MG63 (cell line): ENCODE measurements at regions not wholly inside any gene's neighbourhood (a gene's known extent, or its start where the extent isn't known, plus 50 kb on each side); places are given as distances from the start of the nearest gene placed in this dataset.

Experiments
- DNase-seq: peaks from one replicate; pipeline ENCODE4 v3.0.0-alpha.2; 2020
- H3K27me3 ChIP-seq: fragments of 250-450 bp; sonication (Bioruptor Pico); 2 replicates; pipeline ENCODE4 v1.5.1; 2020; ENCODE audit warnings: mild to moderate bottlenecking, moderate library complexity
- H3K36me3 ChIP-seq: fragments of 250-450 bp; sonication (Bioruptor Pico); 2 replicates; pipeline ENCODE4 v1.5.1; 2020; ENCODE audit warnings: mild to moderate bottlenecking, moderate library complexity
- H3K4me3 ChIP-seq: fragments of 250-450 bp; sonication (Bioruptor Pico); 2 replicates; pipeline ENCODE4 v1.5.1; 2020; ENCODE audit warnings: mild to moderate bottlenecking, moderate library complexity
- H3K9me3 ChIP-seq: fragments of 250-450 bp; sonication (Bioruptor Pico); 2 replicates; pipeline ENCODE4 v1.5.1; 2020; ENCODE audit warnings: mild to moderate bottlenecking, moderate library complexity

DNA sequence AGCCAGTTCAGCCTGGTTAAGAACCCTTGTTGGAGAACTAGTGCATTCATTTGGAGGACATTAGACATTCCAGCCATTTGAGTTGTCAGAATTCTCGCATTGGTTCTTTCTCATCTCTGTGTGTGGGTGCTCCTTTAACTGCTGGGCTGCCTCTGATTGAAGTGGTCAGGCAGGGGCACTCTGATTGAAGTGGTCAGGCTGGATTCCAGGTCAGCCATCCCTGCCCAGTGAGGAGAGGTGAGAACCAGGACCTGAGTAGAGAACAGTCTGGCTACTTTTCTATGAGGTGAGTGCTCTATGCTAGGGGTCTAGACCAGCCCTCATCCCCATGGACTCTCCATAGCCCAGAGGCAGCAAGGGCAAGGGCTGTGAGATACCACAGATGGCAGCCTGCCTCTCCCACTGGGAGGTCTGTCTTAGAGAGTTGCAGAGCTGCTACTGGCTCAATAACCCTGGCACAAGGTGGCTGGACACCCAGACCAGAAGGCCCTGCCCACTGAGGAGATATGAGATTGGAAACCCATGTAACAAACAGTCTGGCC lies 691.6 kb downstream of the TMTC2 start:
- DNase-seq: no peak
- no peaks in the 10 kb centered on the region for H3K27me3 ChIP-seq
- H3K4me3 ChIP-seq: no peak overlapping the region
- H3K9me3 ChIP-seq: no peaks in the 10 kb centered on the region
- H3K36me3 ChIP-seq: no peaks in the 10 kb centered on the region

DNA sequence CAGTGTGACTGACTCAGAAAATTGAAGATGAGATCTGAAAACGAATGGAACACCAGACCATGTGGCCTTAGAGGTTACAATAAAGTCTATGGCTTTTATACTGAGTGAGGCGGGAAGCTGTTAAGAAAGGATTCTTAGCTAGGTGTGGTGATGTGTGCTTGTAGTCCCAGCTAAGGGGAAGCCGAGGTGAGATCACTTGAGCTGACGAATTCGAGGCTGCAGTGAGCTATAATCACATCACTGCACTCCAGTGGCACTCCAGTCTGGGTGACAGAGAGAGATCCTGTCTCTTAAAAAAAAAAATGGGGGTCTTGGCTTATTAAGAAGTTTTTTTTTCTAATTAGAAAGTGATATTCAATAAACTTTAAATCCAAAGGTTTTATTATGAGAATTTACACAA lies 678.6 kb downstream of the TMTC2 start:
- Histone ChIP-seq H3K4me3 (no peak overlapping the region), H3K27me3 (0 out of 2 replicates have a peak, but pooled peaks cover 2% of the 10 kb centered on the region), H3K9me3 (no peaks in the 10 kb centered on the region), H3K36me3 (no peaks in the 10 kb centered on the region)
- no peak for DNase-seq

DNA sequence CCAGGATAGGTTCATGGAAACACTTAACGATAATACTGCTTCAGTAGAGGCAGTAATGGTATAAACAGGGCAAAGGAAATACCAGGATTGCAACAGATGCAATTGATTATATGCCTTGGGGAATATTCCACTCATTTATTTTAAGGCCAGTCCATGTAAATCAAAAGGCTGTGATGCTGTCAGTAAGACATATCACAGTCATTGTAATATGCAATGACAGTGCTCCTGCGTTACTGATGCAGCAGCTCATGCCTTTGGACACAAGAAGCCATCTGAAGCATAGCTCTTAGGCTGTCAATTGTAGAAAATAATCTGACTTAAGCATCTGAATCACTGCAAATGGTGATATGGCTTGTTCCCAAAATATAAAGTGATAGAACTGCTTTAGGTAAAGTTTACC lies 674.8 kb downstream of the TMTC2 start:
- DNase-seq: no peak
- H3K9me3 ChIP-seq: no peaks in the 10 kb centered on the region
- no peak overlapping the region for H3K4me3 ChIP-seq
- H3K27me3 ChIP-seq: no peaks in the 10 kb centered on the region
- H3K36me3 ChIP-seq: no peaks in the 10 kb centered on the region

DNA sequence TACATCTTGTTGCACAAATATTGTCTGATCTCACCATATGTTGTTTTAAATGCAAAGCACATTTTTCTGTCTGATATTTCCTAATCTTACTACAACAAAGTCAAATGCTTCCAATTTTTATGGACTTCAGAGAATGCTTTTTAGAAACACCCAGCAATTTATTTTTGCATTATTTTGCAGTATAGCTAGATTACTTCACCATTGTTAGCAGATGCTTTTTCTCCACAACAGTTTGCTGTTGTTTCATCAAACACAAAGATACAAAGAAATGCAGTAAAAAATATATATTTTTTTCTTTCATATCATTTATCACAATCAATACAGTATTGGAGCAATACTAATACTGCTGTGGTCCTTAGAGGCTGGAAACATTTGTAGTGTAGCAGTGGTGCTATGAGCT lies 674.4 kb downstream of the TMTC2 start:
- DNase-seq: no peak
- no peaks in the 10 kb centered on the region for H3K9me3 ChIP-seq
- H3K36me3 ChIP-seq: no peaks in the 10 kb centered on the region
- H3K4me3 ChIP-seq: no peak overlapping the region
- H3K27me3 ChIP-seq: no peaks in the 10 kb centered on the region

DNA sequence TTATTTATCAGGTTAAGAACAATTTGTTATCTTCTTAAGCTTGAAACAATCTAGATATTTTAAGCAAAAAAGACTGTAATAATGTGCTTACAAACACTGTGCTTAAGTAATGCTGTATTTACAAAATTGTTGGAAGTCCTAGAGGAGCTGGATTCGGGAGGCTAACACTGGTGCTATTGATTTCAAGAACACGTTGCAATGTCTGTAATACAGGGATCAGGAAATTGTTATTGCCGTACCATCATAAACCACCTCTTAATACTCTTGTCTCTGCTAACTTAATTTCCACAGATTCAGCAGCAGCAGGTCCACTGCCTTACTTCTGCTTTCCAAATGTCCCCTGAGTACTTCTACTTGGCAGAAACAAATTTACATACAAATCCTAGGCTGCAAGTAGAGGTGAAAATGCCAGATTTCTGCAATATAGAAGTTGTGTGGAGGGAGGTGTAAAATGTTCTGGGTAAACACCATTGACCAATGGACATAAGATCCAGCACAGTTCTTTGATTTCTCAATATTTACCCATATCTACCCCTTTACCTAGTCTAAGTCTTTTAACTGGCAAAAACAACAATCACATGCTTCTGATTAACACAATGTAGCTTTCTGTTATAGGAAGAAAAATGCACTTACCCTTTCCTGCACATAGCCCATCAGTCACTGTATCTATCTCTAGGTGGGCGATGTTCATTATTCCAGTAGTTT lies 663.4 kb downstream of the TMTC2 start:
- DNase-seq: no peak
- H3K9me3 ChIP-seq: no peaks in the 10 kb centered on the region
- no peak overlapping the region for H3K4me3 ChIP-seq
- H3K36me3 ChIP-seq: no peaks in the 10 kb centered on the region
- no peaks in the 10 kb centered on the region for H3K27me3 ChIP-seq

DNA sequence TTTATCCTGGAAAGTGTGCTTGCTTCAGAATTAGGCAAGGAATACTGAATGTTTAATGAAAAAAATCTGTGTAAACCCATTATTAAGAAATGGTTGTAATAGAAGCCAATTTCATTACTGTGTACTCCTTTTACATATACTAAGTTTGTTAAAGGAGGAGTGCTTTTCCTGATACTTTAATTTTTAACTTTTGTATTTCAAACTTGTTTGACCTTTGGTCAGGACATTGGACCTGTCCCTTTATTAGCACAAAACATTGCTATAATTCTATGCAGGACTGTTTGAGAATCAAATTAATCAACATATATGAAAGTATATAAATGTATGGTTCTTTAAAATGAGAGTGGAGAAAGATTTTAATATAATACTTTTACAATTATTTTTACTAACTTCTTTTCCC lies 659.6 kb downstream of the TMTC2 start:
- no peaks in the 10 kb centered on the region for H3K36me3 ChIP-seq
- no peaks in the 10 kb centered on the region for H3K27me3 ChIP-seq
- H3K9me3 ChIP-seq: no peaks in the 10 kb centered on the region
- no peak for DNase-seq
- H3K4me3 ChIP-seq: no peak overlapping the region

DNA sequence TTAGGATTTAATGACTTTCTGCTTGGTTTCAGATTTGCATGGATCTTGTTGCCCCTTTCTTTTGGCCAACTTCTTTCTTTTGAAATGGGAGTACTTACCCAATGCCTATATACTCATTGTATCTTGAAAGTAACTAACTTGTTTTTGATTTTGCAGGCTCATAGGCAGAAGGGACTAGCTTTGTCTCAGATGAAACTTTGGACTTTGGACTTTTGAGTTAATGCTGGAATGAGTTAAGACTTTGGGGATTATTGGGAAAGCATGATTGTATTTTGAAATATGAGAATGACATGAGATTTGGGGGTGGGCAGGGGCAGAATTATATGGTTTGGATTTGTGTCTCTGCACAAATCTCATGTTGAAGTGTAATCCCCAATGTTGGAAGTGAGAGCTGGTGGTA lies 657.1 kb downstream of the TMTC2 start:
- Histone ChIP-seq H3K36me3 (no peaks in the 10 kb centered on the region), H3K9me3 (no peaks in the 10 kb centered on the region), H3K27me3 (no peaks in the 10 kb centered on the region), H3K4me3 (no peak overlapping the region)
- no peak for DNase-seq

DNA sequence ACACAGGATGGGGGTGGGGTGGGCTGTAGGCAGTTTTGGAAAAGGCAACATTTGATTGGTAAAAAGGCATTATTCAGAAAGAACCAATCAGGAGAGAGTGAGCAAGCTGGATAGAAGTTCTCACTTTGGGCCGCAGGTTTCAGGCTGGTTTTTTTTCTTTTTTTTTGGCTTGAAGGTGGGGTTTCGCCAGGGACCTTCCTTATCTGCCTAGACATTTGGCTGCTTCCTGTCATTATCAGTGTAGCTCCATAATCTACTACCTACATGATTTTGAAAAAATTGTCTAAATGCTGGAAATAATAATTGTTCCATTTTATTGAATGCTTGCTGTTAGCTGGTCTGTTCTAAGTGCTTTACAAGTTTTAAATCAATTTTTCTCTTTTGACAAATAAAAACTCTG lies 649.0 kb downstream of the TMTC2 start:
- Histone ChIP-seq H3K4me3 (no peak overlapping the region), H3K36me3 (no peaks in the 10 kb centered on the region), H3K9me3 (no peaks in the 10 kb centered on the region), H3K27me3 (no peaks in the 10 kb centered on the region)
- DNase-seq: no peak

DNA sequence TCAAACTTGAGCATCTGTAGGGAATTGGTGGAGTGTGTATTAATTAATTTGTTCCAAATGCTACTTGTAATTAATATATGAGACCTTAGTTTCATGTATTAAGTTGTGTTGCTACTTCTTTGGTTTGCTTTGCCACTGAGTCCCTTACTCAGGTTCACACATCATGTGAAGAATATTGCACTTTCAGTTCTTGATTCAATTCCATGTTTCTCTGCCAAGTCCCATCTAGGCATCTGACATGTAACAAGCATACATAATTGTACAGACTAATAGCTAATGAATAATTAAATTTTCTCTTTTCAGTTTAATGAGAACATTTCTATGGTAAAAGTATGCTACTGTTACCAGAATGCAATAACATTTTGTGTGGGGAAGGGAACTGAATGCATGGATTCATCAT lies 640.0 kb downstream of the TMTC2 start:
- no peaks in the 10 kb centered on the region for H3K36me3 ChIP-seq
- no peaks in the 10 kb centered on the region for H3K9me3 ChIP-seq
- H3K27me3 ChIP-seq: no peaks in the 10 kb centered on the region
- H3K4me3 ChIP-seq: no peak overlapping the region
- no peak for DNase-seq

DNA sequence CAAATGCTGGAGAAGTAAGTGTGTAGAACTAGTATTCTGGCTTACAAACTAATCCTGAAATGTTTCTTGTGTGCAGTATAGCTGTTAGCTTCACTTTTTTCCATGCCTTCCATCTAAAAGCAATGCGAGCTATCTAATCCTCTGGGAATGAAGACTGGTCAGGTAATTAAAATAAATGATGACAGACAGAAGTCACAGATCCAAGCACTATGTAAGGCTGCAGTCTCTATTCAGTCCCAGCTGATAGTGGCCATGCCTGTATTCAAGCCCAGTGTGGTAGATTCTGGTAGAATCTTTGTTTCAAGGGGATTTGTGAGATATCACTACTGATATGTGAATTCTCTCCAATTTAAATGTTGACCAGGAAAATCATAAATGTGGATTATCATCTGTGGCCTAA lies 637.2 kb downstream of the TMTC2 start:
- Histone ChIP-seq H3K4me3 (no peak overlapping the region), H3K27me3 (no peaks in the 10 kb centered on the region), H3K9me3 (no peaks in the 10 kb centered on the region), H3K36me3 (no peaks in the 10 kb centered on the region)
- no peak for DNase-seq

DNA sequence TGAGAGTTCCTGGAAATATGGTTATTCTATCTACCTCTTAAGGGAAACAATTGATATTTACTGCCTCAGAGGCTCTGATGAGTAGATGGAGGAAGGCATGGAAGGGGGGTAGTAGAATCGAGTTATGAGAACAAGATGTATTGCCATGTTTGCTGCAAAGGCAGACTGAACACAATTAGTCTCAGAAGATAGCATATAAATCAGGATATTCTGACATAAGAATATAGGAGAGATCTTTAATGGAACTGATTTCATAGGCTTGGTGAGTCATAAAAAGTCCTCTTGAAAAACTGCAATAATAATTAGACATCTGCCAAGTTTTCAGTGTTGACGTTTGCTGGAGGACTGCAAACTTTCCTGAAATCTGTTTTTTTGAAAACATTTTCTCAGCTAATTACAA lies 636.1 kb downstream of the TMTC2 start:
- Histone ChIP-seq H3K36me3 (no peaks in the 10 kb centered on the region), H3K4me3 (no peak overlapping the region), H3K9me3 (no peaks in the 10 kb centered on the region), H3K27me3 (no peaks in the 10 kb centered on the region)
- DNase-seq: no peak

DNA sequence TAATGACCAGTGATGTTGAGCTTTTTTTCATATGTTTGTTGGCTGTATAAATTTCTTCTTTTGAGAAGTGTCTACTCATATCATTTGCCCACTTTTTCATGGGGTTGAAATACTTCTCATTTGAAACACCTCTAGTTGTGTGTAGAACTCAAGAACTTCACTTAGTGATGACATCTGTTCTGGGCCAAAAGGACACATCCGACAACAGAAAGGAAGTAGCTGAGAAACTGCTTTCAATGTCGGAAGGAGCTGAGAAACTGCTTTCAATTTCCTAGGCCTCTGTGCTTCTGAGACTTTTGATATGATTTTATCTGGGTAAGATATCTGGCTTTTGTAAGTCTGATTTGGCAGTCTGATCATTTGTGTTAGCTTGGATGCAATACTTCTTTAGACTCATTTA lies 635.3 kb downstream of the TMTC2 start:
- no peak for DNase-seq
- no peaks in the 10 kb centered on the region for H3K9me3 ChIP-seq
- no peaks in the 10 kb centered on the region for H3K27me3 ChIP-seq
- H3K36me3 ChIP-seq: no peaks in the 10 kb centered on the region
- H3K4me3 ChIP-seq: no peak overlapping the region

DNA sequence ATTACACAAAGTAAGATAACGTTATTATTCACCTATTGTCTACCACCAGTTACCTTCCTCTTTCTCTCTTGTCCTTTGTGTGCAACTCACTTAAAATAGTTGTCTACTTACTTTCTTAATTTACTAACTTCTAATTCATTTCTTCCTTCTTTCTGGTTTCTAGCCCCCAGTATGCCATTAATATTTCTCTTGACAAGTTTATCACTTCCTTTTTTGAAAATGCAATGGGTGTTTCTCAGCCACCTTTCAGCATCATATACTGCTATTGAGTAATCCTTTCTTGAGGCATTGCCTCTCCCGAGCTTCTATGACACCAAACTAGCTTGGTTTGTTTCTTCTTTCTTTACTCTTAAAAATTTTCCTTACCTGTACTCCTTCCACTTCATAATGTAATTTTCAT lies 633.6 kb downstream of the TMTC2 start:
- no peaks in the 10 kb centered on the region for H3K27me3 ChIP-seq
- no peaks in the 10 kb centered on the region for H3K36me3 ChIP-seq
- H3K9me3 ChIP-seq: no peaks in the 10 kb centered on the region
- DNase-seq: no peak
- H3K4me3 ChIP-seq: no peak overlapping the region

DNA sequence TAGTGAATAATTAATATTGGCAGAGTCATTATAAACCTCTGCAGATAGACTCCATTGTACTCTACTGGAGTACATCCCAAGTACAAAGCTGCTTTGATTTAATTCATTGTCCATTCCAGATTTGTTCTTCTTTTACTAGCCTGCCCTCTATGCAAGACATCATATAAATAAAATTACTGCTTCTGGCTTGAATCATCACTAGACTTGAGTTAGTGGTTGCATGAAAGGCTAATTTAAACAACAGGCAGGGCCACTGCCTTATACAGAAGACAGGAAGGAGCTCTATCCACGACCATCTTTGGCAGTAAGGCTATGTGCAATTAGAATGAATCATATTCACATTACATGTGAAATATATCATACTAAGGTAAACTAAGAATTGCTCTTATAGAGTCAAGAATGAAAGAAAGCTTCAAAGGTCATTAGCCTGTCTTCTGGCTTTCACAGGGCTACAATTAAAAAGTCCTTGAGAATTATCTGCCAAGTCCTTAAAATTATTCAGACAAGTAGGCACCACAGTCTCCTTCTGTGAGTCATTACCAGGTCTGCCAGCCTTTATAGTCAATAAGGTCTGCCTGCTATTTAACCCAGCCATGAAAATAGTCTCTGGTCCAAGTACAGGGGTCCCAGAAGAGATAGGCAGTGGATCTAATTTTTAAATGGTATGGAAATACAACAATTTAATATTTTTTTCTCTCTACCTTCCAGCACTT lies 631.8 kb downstream of the TMTC2 start:
- no peak overlapping the region for H3K4me3 ChIP-seq
- DNase-seq: peak; percentile 62
- no peaks in the 10 kb centered on the region for H3K9me3 ChIP-seq
- no peaks in the 10 kb centered on the region for H3K36me3 ChIP-seq
- H3K27me3 ChIP-seq: no peaks in the 10 kb centered on the region

DNA sequence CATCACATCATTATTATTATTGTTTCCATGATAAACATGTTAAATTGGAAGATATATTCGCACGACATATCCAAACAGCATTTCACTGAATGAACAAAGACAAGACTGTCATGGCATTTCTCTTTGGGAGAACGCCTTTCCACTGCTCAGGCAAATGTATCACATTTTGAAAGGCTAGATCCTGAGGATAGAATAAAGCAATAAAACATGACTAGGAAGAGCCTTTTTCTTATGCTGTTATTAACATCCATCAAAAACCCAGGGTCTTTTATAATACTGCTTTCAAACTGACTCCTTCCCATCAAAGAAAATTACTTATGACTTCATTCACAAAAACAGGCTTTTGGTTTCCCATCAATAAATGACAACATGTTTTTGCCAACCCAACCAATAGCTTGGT lies 630.9 kb downstream of the TMTC2 start:
- H3K4me3 ChIP-seq: no peak overlapping the region
- no peaks in the 10 kb centered on the region for H3K36me3 ChIP-seq
- no peaks in the 10 kb centered on the region for H3K9me3 ChIP-seq
- no peak for DNase-seq
- H3K27me3 ChIP-seq: no peaks in the 10 kb centered on the region

DNA sequence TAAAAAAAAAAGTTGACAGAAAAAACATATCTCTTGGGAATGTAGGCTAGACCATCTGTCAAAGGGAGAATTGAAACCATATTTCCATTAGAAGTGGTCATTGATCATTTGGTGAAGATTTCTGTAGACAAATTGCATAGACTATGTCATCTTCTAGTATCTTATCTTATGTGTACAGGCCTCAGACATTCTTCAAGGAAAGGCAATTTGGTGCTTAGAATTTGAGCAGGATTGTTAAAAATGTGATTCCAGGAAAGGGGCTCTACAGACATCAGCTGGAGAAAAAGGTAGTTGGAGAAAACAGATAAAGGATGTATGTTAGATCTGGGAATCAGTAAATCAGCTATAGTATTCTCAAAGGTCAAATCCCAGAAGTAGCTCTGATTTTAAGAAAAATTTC lies 627.1 kb downstream of the TMTC2 start:
- H3K4me3 ChIP-seq: no peak overlapping the region
- H3K27me3 ChIP-seq: no peaks in the 10 kb centered on the region
- H3K9me3 ChIP-seq: no peaks in the 10 kb centered on the region
- H3K36me3 ChIP-seq: no peaks in the 10 kb centered on the region
- DNase-seq: no peak

DNA sequence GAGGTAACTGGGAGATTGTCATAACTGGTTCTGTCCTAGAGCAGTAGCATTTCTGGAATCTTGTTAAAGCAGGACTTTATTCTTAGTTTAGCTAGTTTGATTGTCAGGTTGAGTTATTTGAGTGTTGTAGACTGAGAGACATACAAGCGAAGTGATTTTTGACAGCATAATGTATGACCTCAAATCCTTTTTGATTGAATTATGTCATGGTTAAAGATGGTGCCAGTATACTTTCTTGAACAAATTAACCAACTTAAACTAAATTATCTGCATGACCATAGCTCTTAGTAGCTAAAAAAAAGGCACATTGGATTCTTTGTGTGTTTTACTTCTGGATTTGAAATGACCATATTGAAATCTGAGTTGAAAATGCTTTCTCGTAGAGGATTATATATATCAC lies 626.6 kb downstream of the TMTC2 start:
- Histone ChIP-seq H3K27me3 (no peaks in the 10 kb centered on the region), H3K36me3 (no peaks in the 10 kb centered on the region), H3K4me3 (no peak overlapping the region), H3K9me3 (no peaks in the 10 kb centered on the region)
- DNase-seq: no peak

DNA sequence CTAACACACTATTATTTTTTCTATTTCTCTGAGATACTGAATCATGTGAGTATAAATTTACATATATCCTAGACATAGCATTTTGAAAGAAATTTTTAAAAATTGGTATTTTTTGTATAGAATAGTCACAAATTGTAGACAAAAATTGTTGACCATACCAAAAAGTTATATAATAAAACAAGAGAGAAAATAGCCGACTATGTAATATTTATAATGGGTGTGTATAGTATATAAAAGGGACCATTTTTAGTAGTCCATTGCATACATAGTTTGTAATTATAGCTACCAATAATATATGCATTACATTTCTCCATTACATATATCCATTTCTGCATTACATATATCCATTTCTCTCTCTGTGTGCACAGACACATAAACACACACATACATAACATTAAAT lies 590.2 kb downstream of the TMTC2 start:
- no peaks in the 10 kb centered on the region for H3K9me3 ChIP-seq
- no peaks in the 10 kb centered on the region for H3K36me3 ChIP-seq
- no peak for DNase-seq
- H3K4me3 ChIP-seq: no peak overlapping the region
- H3K27me3 ChIP-seq: no peaks in the 10 kb centered on the region
